Central memory CD8-positive, alpha-beta T cell (primary cell): ENCODE measurements at regions not wholly inside any gene's neighbourhood (a gene's known extent, or its start where the extent isn't known, plus 50 kb on each side); places are given as distances from the start of the nearest gene placed in this dataset.

ENCODE experiments used
- ATAC-seq: fragments of 150-1000 bp; cut with Tn5 transposase; replicated peaks from 2 replicates; pipeline ENCODE4 v1.10.0; 2022; ENCODE audit warnings: mild to moderate bottlenecking, moderate FRiP score, moderate number of reproducible peaks; ENCODE audit not compliant: poor library complexity, severe bottlenecking; ENCODE audit errors: extremely low read depth
- DNase-seq, 2 donors: peaks; one replicate each; pipeline ENCODE4 v3.0.0; 2021; ENCODE audit warnings: low spot score in 2 of 2
- H3K27ac Mint-ChIP-seq: one replicate; pipeline ENCODE4 v1.8.0; 2022; ENCODE audit warnings: low read depth, mild to moderate bottlenecking, moderate library complexity, mixed read lengths
- H3K27me3 Mint-ChIP-seq: one replicate; pipeline ENCODE4 v1.8.0; 2022; ENCODE audit warnings: mixed read lengths
- H3K36me3 Mint-ChIP-seq: one replicate; pipeline ENCODE4 v1.8.0; 2022; ENCODE audit warnings: mild to moderate bottlenecking, moderate library complexity, mixed read lengths; ENCODE audit not compliant: insufficient read depth
- H3K4me1 Mint-ChIP-seq: one replicate; pipeline ENCODE4 v1.8.0; 2022; ENCODE audit warnings: mixed read lengths
- H3K4me3 Mint-ChIP-seq: one replicate; pipeline ENCODE4 v1.8.0; 2022; ENCODE audit warnings: mild to moderate bottlenecking, moderate library complexity, mixed read lengths
- H3K9me3 Mint-ChIP-seq: one replicate; pipeline ENCODE4 v1.8.0; 2022; ENCODE audit warnings: mixed read lengths

GRCh38 chr2:71849111-71849510 lies 298.6 kb downstream of the CYP26B1 start:
- DNase-seq (no peak), ATAC-seq (no peak)
- Mint-ChIP-seq H3K4me3 (no peak overlapping the region), H3K9me3 (no peaks in the 10 kb centered on the region), H3K36me3 (no peaks in the 10 kb centered on the region), H3K4me1 (no peaks in the 10 kb centered on the region), H3K27ac (no peak overlapping the region), H3K27me3 (peaks cover 6% of the 10 kb centered on the region)

GRCh38 chr2:71846669-71847291 lies 300.9 kb downstream of the CYP26B1 start:
- DNase-seq = no peak
- no peaks in the 10 kb centered on the region for H3K4me1 Mint-ChIP-seq
- no peaks in the 10 kb centered on the region for H3K36me3 Mint-ChIP-seq
- H3K4me3 Mint-ChIP-seq = no peak overlapping the region
- peaks cover 12% of the 10 kb centered on the region for H3K27me3 Mint-ChIP-seq
- no peak overlapping the region for H3K27ac Mint-ChIP-seq
- ATAC-seq = no peak
- H3K9me3 Mint-ChIP-seq = no peaks in the 10 kb centered on the region

DNA sequence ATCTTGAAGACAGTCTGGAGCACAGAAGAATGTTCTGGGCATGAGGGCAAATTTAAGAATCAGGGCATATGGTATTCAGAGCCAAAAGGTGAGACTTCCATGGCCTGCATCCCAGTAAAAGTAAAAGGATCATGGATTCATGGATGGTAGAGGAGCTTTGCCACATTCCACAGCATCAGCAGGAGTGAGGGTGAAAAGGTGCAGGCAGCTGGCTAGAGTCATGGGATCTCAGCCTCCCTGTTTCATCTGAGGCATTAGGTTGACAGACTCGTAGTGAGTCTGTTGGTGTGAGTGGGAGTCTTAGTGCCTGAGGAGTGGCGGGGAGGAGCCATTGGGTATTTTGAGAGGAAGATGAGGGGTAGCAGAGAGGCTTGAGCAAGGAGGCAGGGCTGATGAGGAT lies 301.6 kb downstream of the CYP26B1 start:
- H3K4me1 Mint-ChIP-seq = no peaks in the 10 kb centered on the region
- ATAC-seq = no peak
- peaks cover 19% of the 10 kb centered on the region for H3K27me3 Mint-ChIP-seq
- H3K36me3 Mint-ChIP-seq = no peaks in the 10 kb centered on the region
- no peaks in the 10 kb centered on the region for H3K9me3 Mint-ChIP-seq
- no peak overlapping the region for H3K4me3 Mint-ChIP-seq
- no peak overlapping the region for H3K27ac Mint-ChIP-seq
- no peak for DNase-seq

DNA sequence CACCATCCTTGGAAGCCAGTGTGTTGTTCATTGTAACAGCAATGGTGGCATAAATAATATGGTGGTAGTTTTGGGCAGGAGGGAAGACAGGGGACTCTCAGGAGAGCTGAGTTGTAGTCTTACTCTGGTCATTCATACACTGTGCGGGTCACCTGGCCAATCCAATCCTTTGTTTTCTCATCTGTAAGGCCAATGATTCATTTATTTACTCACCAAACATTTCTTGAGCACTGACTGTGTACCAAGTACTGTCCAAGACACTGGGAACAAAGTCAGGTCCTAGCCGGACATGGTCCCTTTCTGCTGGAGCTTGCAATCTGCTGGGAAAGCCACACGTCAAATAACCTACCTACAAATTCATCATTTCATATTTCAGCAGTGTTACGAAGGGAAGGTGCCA lies 302.7 kb downstream of the CYP26B1 start:
- ATAC-seq = no peak
- DNase-seq = no peak
- Mint-ChIP-seq H3K9me3 (no peaks in the 10 kb centered on the region), H3K27me3 (peaks cover 20% of the 10 kb centered on the region), H3K36me3 (no peaks in the 10 kb centered on the region), H3K27ac (no peak overlapping the region), H3K4me1 (no peaks in the 10 kb centered on the region), H3K4me3 (no peak overlapping the region)

DNA sequence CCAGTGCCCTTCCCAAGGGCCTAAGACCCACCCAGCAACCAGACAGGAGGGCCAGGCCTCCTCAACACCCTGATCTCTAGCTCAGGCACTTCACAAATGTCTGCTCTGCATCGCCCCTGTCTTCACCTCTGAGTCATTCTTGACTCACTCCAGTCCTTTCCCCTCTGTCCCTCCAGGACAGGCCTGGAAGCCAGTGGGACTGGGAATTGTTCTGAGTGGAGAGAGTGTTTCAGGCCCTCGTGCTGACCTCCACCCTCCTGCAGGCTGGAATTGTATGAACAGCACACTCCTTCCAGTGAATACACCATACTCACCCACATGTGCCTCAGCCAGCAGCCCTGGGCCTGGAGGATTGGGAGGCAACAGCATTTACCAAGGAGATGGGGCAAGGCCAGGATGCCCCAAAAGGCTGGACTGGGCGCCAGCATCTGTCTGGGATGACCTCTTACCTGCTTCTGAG lies 304.2 kb downstream of the CYP26B1 start:
- H3K9me3 Mint-ChIP-seq = no peaks in the 10 kb centered on the region
- H3K4me1 Mint-ChIP-seq = no peaks in the 10 kb centered on the region
- H3K27ac Mint-ChIP-seq = no peak overlapping the region
- DNase-seq = no peak
- H3K36me3 Mint-ChIP-seq = no peaks in the 10 kb centered on the region
- H3K4me3 Mint-ChIP-seq = no peak overlapping the region
- peaks cover 14% of the 10 kb centered on the region for H3K27me3 Mint-ChIP-seq
- ATAC-seq = no peak

GRCh38 chr2:71842744-71843143 lies 304.9 kb downstream of the CYP26B1 start:
- no peaks in the 10 kb centered on the region for H3K36me3 Mint-ChIP-seq
- no peaks in the 10 kb centered on the region for H3K9me3 Mint-ChIP-seq
- ATAC-seq (no peak), DNase-seq (no peak)
- H3K4me3 Mint-ChIP-seq = no peak overlapping the region
- H3K27ac Mint-ChIP-seq = no peak overlapping the region
- no peaks in the 10 kb centered on the region for H3K4me1 Mint-ChIP-seq
- H3K27me3 Mint-ChIP-seq = peaks cover 14% of the 10 kb centered on the region

DNA sequence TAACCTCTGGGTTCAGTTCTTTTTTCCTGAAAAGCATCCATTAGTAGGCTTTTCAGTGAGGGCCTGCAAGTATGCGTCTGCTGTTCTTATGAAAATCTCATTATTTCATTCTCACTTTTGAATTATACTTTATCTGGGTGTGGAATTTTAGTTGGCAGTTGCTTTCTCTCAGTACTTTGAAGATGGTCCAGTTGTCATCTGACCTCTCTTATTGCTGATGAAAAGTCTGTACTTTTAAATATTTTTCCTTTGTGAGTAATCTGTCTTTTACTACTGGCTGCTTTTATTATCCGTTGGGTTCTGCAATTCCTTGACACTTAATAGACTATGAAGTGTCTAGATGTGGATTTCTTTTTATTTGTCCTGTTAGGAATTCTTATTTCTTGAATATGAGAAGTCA lies 307.8 kb downstream of the CYP26B1 start:
- peaks cover 14% of the 10 kb centered on the region for H3K27me3 Mint-ChIP-seq

GRCh38 chr2:71834796-71835195 lies 312.9 kb downstream of the CYP26B1 start:
- Mint-ChIP-seq H3K4me3 (no peak overlapping the region), H3K4me1 (no peaks in the 10 kb centered on the region), H3K27me3 (no peaks in the 10 kb centered on the region), H3K36me3 (no peaks in the 10 kb centered on the region), H3K9me3 (no peaks in the 10 kb centered on the region), H3K27ac (no peak overlapping the region)
- no peak for DNase-seq
- no peak for ATAC-seq

More for the DNA sequence above, 307.8 kb downstream of the CYP26B1 start:
- Mint-ChIP-seq H3K4me1 (no peaks in the 10 kb centered on the region), H3K36me3 (no peaks in the 10 kb centered on the region), H3K4me3 (no peak overlapping the region), H3K27ac (no peak overlapping the region), H3K9me3 (no peaks in the 10 kb centered on the region)
- DNase-seq (no peak), ATAC-seq (no peak)

DNA sequence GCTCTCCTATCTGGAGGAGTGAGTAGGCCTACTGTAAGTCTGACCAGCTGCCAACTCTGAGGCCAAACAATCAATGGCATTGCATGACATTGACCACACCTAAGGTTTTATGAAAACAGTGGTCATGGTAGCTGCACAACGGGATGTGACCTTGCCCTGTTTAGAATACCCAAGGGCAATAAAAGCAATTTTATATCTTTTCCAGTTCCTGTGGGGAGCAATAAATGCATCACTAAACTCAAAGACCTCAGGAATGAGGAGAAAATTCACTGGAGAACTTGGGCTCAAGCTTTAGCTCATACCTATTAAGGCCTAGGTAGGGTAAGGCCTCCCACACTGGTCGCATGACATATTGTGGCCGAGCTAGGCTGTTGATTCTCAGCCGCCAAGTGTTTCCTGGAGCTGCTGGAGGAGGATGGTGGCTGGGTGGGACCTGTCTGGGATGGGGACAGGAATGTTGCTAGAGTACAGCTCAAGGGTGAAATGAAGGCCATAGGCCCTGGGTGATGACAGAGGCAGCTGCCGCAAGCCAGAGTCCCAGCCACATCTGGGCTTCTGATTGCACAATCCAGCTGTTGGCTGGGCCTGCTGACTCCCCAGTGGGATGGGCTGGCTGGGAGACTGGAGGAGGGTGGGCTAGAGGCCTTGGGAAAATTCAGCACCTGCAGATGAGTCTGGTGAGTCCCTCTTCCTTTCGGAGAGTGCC lies 313.7 kb downstream of the CYP26B1 start:
- no peaks in the 10 kb centered on the region for H3K4me1 Mint-ChIP-seq
- H3K9me3 Mint-ChIP-seq = no peaks in the 10 kb centered on the region
- no peaks in the 10 kb centered on the region for H3K36me3 Mint-ChIP-seq
- H3K4me3 Mint-ChIP-seq = no peak overlapping the region
- no peaks in the 10 kb centered on the region for H3K27me3 Mint-ChIP-seq
- ATAC-seq = no peak
- no peak for DNase-seq
- H3K27ac Mint-ChIP-seq = no peak overlapping the region

DNA sequence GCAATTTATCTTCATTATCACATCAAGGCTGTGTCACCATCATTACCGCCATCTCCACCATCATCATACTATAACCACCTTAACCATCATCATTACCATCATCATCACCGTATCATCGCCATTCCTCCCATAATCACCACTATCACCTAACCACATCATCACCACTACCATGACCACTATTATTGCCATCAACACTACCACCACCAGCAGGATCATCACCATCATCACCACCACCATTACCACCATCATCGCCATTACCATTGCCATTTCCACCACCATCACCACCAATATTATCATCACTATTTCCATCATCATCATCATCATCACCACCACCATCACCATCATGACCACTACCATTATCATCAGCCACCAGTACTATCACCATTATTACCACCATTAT lies 314.4 kb downstream of the CYP26B1 start:
- no peaks in the 10 kb centered on the region for H3K4me1 Mint-ChIP-seq
- ATAC-seq (no peak), DNase-seq (no peak)
- H3K27ac Mint-ChIP-seq = no peak overlapping the region
- no peak overlapping the region for H3K4me3 Mint-ChIP-seq
- no peaks in the 10 kb centered on the region for H3K36me3 Mint-ChIP-seq
- no peaks in the 10 kb centered on the region for H3K9me3 Mint-ChIP-seq
- no peaks in the 10 kb centered on the region for H3K27me3 Mint-ChIP-seq

DNA sequence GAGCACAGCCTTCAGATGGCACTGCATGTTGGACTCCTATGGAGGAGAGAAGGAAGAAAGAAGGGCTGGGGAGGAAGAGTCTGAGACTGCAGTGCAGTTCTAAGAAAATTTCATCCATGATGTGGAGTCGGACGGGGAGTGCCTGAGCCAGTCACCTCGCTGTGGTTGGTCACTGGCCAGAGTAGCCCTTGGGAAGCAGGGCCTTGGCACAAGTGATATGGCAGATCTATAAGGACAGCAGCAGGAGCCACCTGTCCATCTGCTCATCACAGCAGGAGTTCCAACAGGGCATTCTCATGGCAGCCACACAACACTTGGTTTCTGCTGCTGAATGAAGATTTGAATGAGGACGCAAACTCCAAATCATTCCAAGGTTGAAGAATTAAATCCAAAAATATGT lies 314.8 kb downstream of the CYP26B1 start:
- H3K36me3 Mint-ChIP-seq = no peaks in the 10 kb centered on the region
- no peaks in the 10 kb centered on the region for H3K27me3 Mint-ChIP-seq
- H3K4me1 Mint-ChIP-seq = no peaks in the 10 kb centered on the region
- DNase-seq = no peak
- ATAC-seq = no peak
- H3K9me3 Mint-ChIP-seq = no peaks in the 10 kb centered on the region
- H3K4me3 Mint-ChIP-seq = no peak overlapping the region
- no peak overlapping the region for H3K27ac Mint-ChIP-seq

- no peaks in the 10 kb centered on the region for H3K4me1 Mint-ChIP-seq
- no peak overlapping the region for H3K27ac Mint-ChIP-seq
- no peaks in the 10 kb centered on the region for H3K9me3 Mint-ChIP-seq
- no peaks in the 10 kb centered on the region for H3K36me3 Mint-ChIP-seq
- H3K27me3 Mint-ChIP-seq = no peaks in the 10 kb centered on the region
- H3K4me3 Mint-ChIP-seq = no peak overlapping the region
- ATAC-seq = no peak
- no peak for DNase-seq
Observed at GRCh38 chr2:71832388-71832787, 315.3 kb downstream of the CYP26B1 start.

- no peaks in the 10 kb centered on the region for H3K9me3 Mint-ChIP-seq
- no peaks in the 10 kb centered on the region for H3K27me3 Mint-ChIP-seq
- ATAC-seq (no peak), DNase-seq (no peak)
- H3K36me3 Mint-ChIP-seq = no peaks in the 10 kb centered on the region
- H3K27ac Mint-ChIP-seq = no peak overlapping the region
- no peak overlapping the region for H3K4me3 Mint-ChIP-seq
- H3K4me1 Mint-ChIP-seq = no peaks in the 10 kb centered on the region
Observed at GRCh38 chr2:71831193-71831577, 316.5 kb downstream of the CYP26B1 start.
